ENCODE measurements at regions not wholly inside any gene's neighbourhood (a gene's known extent, or its start where the extent isn't known, plus 50 kb on each side); places are given as distances from the start of the nearest gene placed in this dataset.
"Not testable (repeated sequence)": the region's sequence is repeated elsewhere in the genome, so short reads cannot be mapped to it uniquely, and the experiment has no call there.

- FAIRE-seq (no peak), DNase-seq (ENCODE audit: low read depth, low spot score) (no peak)
- BruUV-seq (replicated peaks) = no TSS peak
- no peaks in the 10 kb centered on the region for H4K20me1 ChIP-seq (replicated peaks; ENCODE audit: control insufficient read depth, extremely low read depth, insufficient read depth, low read length)
- no peak overlapping the region for H3K9ac ChIP-seq (replicated peaks; ENCODE audit: extremely low read depth, insufficient read depth, low read length)
- H3K9me1 ChIP-seq (replicated peaks; ENCODE audit: control insufficient read depth, extremely low read depth, insufficient read depth, low read length) = no peaks in the 10 kb centered on the region
- no peak overlapping the region for H3K4me2 ChIP-seq (ENCODE audit: insufficient read depth, low read length)
- no peak overlapping the region for H2AFZ ChIP-seq (ENCODE audit: low read depth, low read length)
- H3K27ac ChIP-seq (ENCODE audit: insufficient read depth, low read depth, low read length) = no peak overlapping the region
- no peaks in the 10 kb centered on the region for H3K4me1 ChIP-seq (ENCODE audit: control insufficient read depth, extremely low read depth, insufficient read depth, low read length)
- H3K27me3 ChIP-seq (ENCODE audit: control insufficient read depth in 2 of 2, insufficient read depth in 2 of 2, low read length in 2 of 2) = no peaks in the 10 kb centered on the region
- intact Hi-C loops (cut with micrococcal nuclease) (no loop called here), dilution Hi-C loops (cut with MboI; ENCODE audit: extremely low pct_ligation_motif_present, low sequenced_read_pairs) (no loop called here)
- no peak overlapping the region for H3K4me3 ChIP-seq (replicated peaks in 1 of 3; ENCODE audit: insufficient read depth in 1 of 3, low read depth in 1 of 3, low read length in 3 of 3)
- TF ChIP-seq MYC (IDR thresholded peaks at IDR 0.05; ENCODE audit: low read depth, low read length) (no peak), JUN (IDR thresholded peaks at IDR 0.05; ENCODE audit: borderline replicate concordance, insufficient read depth, insufficient read length, low read depth) (no peak), MAX (IDR thresholded peaks at IDR 0.05; ENCODE audit: insufficient read depth, insufficient read length) (no peak), POLR2A (IDR thresholded peaks at IDR 0.05; ENCODE audit: low read depth, low read length) (no peak), CTCF (IDR thresholded peaks at IDR 0.05; ENCODE audit: extremely low read depth in 1 of 2, insufficient read depth in 1 of 2, low read depth in 1 of 2, low read length in 2 of 2) (no peak), POLR2AphosphoS5 (IDR thresholded peaks at IDR 0.05; ENCODE audit: insufficient read depth, low read depth, low read length) (no peak), FOS (IDR thresholded peaks at IDR 0.05; ENCODE audit: borderline replicate concordance, insufficient read depth, low read length) (no peak), EZH2 (IDR thresholded peaks at IDR 0.05; ENCODE audit: borderline replicate concordance, low read depth, low read length, severe bottlenecking) (no peak), GATA2 (IDR thresholded peaks at IDR 0.05; ENCODE audit: insufficient read depth, insufficient read length, low read depth, low read length) (no peak)
- ChIA-PET POLR2A (no interaction called here), CTCF (no interaction called here)
- H3K36me3 ChIP-seq (ENCODE audit: control insufficient read depth in 2 of 2, extremely low read depth in 1 of 2, insufficient read depth in 2 of 2, low read length in 2 of 2) = no peaks in the 10 kb centered on the region
- H3K9me3 ChIP-seq (replicated peaks; ENCODE audit: control insufficient read depth, insufficient read depth, low read length) = no peaks in the 10 kb centered on the region
- H3K79me2 ChIP-seq (ENCODE audit: control insufficient read depth, insufficient read depth, low read length) = no peaks in the 10 kb centered on the region
Observed at GRCh38 chr2:198517976-198518375, 713.6 kb downstream of the PLCL1 start.

GRCh38 chr2:198508610-198509009, 704.2 kb downstream of the PLCL1 start:
- DNase-seq (ENCODE audit: low read depth, low spot score); H3K9me3 ChIP-seq (replicated peaks; ENCODE audit: control insufficient read depth, insufficient read depth, low read length); CTCF ChIA-PET; H3K79me2 ChIP-seq (ENCODE audit: control insufficient read depth, insufficient read depth, low read length); BruUV-seq (replicated peaks); H3K9me1 ChIP-seq (replicated peaks; ENCODE audit: control insufficient read depth, extremely low read depth, insufficient read depth, low read length); H3K4me1 ChIP-seq (ENCODE audit: control insufficient read depth, extremely low read depth, insufficient read depth, low read length); FAIRE-seq; H3K9ac ChIP-seq (replicated peaks; ENCODE audit: extremely low read depth, insufficient read depth, low read length); H3K4me2 ChIP-seq (ENCODE audit: insufficient read depth, low read length); H3K4me3 ChIP-seq (replicated peaks in 1 of 3; ENCODE audit: insufficient read depth in 1 of 3, low read depth in 1 of 3, low read length in 3 of 3); H4K20me1 ChIP-seq (replicated peaks; ENCODE audit: control insufficient read depth, extremely low read depth, insufficient read depth, low read length); intact Hi-C loops (cut with micrococcal nuclease); H3K27ac ChIP-seq (ENCODE audit: insufficient read depth, low read depth, low read length); H3K36me3 ChIP-seq (ENCODE audit: control insufficient read depth in 2 of 2, extremely low read depth in 1 of 2, insufficient read depth in 2 of 2, low read length in 2 of 2); H2AFZ ChIP-seq (ENCODE audit: low read depth, low read length); dilution Hi-C loops (cut with MboI; ENCODE audit: extremely low pct_ligation_motif_present, low sequenced_read_pairs); POLR2A ChIA-PET; H3K27me3 ChIP-seq (ENCODE audit: control insufficient read depth in 2 of 2, insufficient read depth in 2 of 2, low read length in 2 of 2): not testable (repeated sequence)
